HG03571 (cell line): ENCODE measurements at regions not wholly inside any gene's neighbourhood (a gene's known extent, or its start where the extent isn't known, plus 50 kb on each side); places are given as distances from the start of the nearest gene placed in this dataset.

Experiments
- ATAC-seq: cut with Tn5 transposase; IDR thresholded peaks from one replicate; pipeline ENCODE4 v1.9.1; 2021; ENCODE audit not compliant: unreplicated experiment

DNA sequence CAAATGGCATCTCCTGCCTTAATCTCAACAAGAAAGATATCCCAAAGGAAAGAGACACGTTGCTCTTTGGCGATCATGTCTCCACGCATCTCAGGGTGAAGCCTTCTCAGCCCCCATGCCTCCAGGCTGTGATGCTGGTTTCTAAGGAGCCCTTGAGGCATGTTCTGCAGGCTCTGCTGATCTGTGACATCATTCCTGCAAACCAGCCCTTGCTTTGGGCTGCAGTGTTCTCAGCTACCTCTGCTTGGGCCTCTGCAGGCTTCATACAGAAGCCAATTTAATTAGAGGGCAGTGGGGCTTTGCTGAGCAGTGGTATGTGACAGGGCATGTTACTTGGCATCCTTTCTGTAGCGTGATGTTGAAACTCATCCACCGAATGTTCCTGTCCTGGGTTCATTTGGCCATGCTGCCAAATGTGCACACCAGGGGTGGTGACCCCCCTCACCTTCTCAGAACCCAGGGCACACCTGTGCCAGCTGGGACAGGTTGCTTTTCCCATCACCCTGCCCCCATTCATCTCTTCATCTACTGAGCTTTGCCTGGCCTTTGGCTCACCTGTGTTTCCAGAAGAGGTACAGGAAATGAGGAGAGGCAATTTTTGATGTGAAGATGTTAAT, 230.9 kb downstream of the TEX29 start:
- no peak for ATAC-seq

DNA sequence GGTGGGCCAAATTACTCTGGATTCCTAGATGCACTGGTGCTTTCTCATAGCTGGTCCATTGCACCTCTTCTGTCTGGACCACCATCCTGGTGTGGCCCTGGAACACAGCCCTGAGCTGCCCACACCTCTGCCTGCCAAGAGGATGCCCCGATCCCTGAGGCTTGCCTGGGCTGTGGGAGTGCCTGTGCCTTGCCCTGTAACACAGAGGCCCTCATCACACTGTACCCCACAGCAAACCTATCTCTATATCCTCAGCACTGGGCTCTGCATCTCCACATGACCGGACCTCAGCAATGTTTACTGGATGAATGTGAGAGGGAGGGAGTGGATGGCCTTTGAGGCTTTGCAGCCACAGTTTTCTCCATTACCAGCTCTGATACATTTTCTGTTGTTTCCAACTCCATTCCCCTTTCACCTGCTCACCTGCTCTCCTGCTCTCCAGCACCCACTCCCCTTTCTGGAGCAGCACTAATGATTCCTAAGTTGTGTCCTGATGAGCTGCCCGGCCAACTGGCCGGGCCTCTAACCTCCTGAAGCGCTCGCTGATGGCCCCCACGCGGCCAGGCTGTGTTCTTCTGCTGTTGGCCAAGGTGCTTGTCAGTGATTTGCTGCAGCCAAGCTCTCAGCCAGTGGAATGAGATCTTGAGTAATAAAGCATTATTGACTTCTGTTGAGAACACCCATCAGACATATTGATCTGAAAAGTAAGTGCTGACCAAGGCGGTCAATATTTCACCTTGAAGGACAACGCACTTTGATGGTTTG, 232.6 kb downstream of the TEX29 start:
- ATAC-seq: no peak

DNA sequence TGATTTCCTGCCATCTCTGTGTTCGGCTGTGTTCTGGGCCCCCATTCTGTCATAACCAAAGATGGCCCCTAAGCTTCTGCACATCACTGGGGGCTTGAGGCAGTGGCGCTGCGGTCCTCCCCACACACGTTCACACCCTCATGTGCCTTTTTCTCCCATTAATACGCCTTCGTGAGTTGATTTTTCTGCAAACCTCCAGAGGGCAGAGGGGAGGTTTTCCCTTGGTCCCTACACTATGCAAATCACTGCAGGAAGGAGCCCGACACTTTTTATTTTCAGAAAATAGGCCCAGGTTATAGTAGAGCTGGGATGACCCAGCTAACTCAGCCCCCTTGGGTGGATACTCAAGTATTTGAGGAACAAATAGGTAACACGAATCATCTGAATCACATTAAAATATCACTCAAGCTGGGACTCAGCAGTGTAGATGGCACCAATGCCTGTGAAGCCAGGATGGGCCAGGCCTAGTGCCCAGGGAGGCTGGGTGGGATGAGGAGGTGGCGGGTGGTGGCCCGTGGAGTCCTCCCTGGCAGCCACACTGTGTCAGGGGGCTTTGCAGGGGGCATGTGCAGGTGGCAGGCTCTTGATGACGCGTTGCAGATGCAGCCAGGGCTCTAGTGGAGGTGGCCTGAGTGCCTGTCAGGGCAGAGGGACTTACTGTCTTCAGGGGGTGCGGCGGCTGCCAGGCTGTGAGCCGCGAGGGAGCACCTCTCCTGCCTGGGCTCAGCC, 234.3 kb downstream of the TEX29 start:
- no peak for ATAC-seq

DNA sequence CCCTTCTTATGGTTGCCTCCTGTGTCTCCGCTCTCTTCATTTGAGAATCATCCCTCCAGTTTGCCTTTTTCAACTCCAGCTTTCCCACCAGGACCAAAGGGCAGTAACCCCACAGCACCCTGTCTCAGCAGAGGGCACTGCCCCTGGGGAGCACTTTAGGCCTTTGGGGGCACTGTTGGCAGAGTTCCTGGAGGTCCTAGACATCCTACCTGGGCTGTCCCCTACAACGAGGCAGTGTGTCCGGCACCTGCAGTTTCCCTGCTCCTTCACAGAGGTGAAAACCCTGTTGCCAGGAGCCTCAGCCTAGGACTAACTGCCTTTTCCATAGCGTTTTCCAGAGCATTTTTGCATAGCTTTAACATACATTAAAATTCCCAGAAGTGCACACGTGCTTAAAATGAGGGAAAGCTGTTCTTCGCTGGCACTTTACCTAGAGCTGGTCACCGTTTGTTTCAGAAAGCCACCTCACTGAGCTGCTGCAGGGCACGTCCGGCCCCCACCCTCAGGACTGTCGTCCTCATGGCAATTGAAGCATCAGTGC, 234.9 kb downstream of the TEX29 start:
- no peak for ATAC-seq

DNA sequence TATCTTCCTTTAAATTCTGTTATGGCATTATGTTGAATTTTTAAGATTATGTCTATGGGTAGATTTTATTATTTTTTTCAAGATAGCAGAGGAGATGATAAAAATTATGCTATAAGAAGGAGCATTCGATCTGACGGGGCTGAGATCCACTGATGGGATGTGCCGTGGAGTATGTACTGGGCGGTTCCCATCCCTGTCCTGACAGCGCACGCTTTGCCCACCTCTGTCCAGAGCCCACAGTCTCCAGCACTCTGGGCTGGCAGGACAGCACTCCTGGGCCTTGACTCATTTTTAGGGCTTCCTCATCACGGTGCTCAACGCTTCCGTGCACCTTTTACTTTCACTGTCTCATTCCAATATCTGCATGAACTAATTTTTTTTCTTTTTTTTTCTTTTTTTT, 235.5 kb downstream of the TEX29 start:
- ATAC-seq: no peak

DNA sequence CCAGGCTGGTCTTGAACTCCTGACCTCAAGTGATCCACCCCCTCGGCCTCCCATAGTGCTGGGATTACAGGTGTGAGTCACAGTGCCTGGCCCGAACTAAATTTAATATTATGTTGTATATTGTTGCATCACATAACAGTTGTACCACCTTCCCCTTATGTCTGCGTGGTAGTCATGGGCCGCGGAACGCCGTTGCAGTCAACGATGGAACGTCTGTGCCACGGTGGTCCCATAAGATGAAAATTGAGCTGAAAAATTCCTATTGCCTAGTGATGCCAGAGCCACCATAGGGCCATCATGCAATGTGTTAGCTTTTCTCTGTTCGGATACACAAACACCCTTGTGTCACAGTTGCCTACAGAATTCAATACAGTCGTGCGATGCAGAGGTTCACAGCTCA, 236.1 kb downstream of the TEX29 start:
- no peak for ATAC-seq

DNA sequence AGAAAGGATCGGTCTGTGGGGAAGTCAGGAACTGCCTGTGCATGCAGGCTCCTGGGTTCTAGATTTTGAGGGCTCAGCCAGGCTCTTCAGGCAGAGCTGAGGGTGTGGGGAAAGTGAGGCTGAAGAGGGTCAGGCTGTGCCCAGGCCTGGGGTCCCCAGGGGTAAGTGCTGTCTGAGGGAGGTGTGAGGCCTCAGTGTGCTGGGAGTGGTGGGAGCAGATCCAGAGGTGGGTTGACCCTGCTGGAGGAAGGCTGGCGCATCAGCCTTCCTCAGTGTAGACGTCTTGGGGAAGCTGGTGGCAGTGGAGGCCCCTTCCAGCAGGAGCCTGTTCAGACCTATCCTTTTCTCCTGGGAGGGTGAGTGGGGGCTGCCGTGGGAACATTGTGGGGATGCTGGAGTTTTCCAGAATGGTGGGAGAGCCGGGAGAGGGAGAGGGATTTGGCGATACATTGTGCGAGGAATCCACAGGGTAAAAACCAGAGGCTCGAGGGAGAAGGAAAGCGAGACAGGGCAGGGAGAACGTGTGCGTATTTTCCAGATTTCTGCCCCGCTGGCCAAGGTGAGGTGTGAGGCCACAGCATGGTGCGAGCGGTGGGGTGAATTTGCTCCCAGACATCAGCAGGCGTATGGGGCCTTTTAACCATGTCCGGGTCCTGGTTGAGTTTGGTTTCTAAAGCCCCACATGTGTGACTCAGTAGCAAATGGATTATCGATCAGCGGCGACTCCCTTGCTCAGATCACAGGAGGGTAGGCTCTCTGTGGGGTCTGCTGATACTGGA, 237.7 kb downstream of the TEX29 start:
- ATAC-seq: no peak

DNA sequence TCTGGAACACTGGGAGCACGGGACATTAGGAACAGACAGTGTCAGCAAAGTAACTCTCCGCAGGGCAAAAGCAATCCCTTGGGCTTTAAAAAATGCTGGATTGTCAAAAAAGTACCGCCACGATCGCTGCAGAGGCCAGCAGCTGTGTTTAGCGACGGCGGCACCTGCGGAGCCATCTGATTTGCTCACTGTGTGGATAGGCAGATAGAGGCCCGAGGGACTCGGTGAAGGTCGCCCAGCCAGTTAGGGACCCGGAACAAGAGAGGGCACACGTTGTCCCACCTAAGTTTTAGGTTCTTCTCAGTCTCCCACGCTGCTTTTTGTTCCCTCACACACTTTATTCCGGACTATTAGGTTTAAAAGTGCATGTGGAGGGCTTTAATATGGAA, 238.3 kb downstream of the TEX29 start:
- ATAC-seq: no peak

DNA sequence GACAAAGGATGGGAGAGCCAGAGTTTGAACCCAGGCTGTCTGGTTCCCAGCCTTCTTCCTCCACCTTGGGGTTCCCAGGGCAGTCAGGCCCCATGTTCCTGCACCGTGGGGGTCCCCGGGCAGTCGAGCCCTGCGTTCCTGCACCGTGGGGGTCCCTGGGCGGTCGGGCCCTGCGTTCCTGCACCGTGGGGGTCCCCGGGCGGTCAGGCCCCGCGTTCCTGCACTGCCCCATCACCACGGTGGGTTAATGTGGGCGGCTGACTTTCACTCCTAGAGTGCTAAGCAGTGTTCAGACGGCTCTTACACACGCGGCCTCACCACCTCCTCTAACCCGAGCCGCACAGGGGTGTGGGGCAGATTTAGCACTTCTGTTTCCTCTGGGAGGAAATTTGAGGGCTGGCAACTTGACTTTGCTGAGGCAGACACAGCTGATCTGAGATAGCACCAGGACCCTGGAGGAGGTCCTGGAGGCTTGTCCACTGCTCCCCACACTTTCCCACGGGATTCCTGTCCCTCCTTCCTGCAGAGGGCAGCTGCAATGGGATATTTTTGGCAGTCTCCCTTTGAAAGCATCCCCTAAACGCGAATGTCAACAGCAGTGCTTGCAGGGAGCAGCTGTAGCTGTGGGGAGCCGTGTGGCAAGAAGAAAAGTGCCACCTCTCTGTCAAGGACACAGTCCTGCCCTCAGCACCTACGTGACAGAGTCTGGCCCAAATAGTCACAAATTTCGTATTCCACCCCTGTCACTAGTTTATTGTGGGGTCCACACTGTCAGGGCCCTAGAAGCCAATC, 239.4 kb downstream of the TEX29 start:
- ATAC-seq: no peak

DNA sequence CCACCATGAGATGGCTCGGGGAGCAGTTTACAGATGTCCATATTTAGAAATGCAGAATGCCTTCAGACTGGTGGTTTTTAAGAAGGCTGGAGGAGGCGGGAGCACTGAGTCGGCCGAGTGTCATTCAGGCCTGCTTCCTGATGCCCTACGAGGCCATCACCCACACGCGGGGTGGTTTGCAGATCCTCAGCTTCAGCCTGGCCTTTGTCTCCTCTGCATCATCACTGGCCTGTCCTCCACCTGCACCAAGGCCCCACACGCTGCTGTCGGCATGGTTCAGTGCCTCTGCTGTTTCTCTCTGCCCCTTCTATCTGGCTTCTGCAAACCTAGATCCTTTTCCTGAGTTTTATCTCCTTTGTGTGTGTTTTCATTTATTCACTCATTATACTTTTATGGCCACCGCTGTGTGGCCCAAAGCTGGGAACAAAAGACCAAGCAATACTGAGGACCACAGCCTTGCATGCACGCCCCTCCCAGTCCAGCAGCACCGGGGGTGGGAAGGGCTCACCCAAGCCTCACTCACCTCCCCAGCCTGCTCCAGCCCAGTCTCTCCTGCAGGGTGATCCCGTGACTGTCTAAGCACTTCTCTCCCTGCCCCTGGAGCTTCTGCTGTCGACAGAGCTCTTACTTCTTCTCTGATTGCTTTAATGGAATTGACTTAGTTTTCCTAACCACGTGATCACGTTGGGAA, 240.8 kb downstream of the TEX29 start:
- ATAC-seq: no peak

DNA sequence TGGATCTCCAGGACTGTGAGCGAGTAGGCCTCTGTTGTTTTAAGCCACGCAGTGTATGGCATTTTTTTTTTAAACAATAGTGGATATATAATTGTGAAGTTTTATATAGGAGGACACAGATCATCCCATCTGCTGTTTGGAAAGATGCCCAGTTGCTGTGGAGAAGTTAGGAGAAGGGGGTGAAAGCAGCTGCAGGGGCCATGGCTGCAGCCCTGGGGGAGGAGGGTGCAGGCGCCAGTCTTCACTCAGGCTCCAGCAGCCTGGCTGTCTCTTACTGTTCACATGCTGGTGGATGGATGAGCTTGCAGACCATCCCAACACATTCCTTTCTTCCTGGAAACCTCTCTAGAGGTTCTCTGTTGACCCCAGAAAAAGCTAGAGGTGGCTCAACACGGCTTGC, 242.3 kb downstream of the TEX29 start:
- no peak for ATAC-seq

DNA sequence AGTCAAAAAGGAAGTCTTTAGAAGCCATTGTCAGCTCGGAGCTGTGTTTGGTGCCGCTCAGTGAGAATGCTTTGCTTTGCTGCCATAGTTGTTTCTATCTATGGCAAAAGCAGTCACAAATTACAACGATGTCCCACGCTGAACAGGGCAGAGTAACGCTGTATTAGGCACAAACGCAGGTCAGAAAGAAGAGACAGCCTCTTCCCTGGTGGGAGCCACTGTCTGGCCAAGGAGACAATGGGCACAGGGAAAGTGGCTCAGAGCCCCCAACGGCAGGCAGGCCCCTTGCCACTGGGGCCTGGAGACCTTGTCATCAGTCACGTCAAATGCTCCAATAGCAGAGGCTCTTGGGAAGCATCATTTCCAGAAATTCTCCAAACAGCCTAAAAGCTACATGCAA, 244.2 kb downstream of the TEX29 start:
- ATAC-seq: no peak

DNA sequence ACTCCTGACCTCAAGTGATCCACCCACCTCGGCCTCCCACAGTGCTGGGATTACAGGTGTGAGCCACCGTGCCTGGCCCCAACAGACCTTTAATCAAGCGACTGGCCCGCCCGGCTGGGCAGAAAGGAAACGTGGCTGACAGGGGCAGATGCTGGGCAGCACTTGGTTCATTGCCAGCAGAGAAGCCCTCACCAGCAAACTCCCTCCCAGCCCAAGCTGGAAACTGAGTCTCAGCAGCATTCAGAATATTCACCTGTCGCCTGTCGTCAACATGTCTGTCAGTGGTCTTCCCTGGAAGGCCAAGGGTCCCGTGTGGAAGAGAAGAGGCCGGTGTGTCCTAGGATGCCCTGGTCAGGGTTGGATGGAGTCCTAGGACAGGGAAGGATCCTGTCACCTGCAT, 245.0 kb downstream of the TEX29 start:
- no peak for ATAC-seq

DNA sequence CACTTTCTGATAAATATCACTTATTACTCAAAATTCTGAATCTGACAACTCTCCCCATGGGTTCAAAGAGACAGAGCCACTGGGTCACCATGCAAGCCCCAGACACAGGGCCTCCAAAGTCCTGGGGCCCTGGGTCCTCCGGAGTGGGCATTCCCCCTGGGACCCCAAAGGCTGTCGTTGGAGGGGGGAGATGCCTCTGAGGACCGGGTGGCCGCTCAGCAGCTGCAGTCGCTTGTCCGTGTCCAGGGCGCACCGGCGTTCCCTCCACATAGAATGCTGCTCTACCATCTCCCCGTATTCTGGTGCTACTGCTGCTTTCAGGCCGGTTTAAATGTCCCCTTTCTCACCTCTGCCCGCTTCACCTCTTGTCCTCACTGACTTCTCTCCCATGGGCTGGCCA, 246.1 kb downstream of the TEX29 start:
- no peak for ATAC-seq

DNA sequence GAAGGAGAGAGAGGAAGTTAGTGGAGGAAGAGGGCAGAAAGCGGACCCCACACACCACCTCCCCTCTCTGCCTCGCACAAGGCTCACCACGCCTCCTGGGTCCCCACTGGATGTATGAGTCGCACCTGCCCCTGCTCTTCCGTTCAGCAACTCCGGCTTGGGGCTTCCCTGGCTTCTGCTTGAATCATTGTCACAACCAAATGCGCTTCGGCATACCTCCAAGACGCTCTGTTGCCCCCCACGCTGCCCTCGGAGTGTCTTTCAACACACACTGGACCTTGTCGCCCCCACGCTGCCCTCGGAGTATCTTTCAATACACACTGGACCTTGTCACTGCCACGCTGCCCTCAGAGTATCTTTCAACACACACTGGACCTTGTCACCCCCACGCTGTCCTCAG, 247.2 kb downstream of the TEX29 start:
- no peak for ATAC-seq

DNA sequence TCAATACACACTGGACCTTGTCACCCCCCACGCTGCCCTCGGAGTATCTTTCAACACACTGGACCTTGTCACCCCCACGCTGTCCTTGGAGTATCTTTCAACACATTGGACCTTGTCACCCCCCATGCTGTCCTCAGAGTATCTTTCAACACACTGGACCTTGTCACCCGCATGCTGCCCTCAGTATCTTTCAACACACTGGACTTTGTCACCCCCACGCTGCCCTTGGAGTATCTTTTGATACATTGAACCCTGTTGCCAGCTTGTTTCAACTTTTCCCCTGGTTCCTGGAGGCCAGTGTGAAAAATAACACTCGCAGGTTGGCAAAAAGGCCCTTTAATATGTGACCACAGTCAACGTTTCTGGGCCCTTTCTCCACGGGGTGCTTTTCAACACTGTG, 247.8 kb downstream of the TEX29 start:
- ATAC-seq: no peak

DNA sequence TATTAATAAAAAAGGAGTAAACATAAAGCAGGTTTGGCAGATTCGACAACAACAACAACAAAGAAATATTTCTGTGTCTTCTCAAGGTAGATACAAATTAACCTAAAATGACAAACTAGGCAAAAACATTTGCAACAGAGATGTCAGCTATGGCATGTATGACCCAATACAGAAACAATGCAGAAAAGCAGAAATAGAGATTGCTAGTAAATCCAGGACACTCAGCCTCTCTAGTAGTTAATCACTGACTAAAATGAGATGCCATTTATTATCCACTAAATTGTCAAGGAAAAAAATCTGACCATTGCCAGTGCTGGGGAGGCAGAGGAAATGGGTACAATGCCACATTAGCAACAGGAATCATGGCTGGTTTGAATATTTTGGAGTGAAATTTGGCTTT, 250.5 kb downstream of the TEX29 start:
- ATAC-seq: no peak

DNA sequence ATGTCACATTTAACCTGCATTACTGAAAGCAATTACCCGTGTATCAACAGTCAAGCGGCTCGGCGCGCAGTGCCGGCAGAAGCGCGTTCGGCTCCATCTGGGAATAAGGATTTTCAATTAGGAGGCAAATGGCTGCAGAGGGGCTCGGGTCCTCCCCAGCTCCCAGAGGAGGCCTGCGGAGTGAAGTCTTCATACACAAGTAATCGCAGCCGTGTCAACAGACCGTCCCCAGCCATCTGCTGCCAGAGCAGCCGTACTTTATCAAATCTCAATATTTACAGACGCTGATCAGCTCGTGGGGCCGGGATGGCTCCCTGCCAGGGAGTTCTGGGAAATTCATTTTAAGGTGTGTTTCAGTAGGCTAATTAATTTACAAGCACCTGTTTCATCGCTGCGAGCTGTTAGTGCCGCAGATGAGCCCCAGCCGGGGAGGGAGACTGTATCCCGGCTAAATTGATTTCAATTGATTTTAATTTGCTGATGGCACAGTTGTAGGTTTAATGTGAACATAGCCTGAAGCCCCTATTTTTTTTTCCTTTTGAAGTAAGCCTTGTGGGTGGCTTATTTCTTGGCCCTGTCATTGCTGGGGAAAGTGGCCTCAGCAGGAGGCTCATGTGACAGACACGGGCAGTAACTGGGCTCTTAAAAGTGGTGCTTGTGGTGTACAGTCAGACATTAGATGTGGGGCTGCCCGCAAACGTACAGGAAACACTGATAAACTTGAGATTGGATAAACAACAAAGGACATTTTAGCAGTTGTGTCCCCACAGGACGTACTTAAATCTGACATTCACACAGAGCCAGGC, 252.7 kb downstream of the TEX29 start:
- no peak for ATAC-seq

DNA sequence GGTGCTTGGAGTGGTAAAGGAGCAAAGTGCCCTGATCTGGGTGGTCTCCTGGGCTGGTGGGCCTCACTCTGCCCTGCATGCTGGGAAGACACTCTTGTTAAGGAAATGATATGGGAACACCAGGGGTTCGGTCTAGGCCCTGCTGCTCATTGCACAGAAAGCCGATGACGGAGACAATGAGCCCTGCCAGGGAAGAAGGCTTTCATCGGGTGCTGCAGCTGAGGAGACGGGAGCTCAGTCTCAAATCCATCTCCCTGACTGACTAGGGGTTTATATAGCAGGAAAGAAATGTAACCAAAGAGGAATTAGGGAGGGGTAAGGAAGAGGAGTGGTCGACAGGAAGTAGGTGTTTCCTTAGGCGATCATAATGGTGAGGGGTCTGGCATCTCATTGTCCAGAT, 253.4 kb downstream of the TEX29 start:
- no peak for ATAC-seq
